ENCODE measurements at regions not wholly inside any gene's neighbourhood (a gene's known extent, or its start where the extent isn't known, plus 50 kb on each side); places are given as distances from the start of the nearest gene placed in this dataset.

- DNase-seq: no peak
- H3F3A ChIP-seq (replicated peaks; ENCODE audit: insufficient read depth): no peaks in the 10 kb centered on the region
- H3K9me2 ChIP-seq: no peaks in the 10 kb centered on the region
- H3K4me2 ChIP-seq: no peak overlapping the region
- ChIA-PET POLR2A (no interaction called here), CTCF (no interaction called here)
- H3K79me2 ChIP-seq (ENCODE audit: insufficient read depth): no peaks in the 10 kb centered on the region
- TF ChIP-seq PBX3 (IDR thresholded peaks at IDR 0.05) (no peak), MEF2A (IDR thresholded peaks at IDR 0.05; ENCODE audit: borderline replicate concordance, low read depth) (no peak), MXI1 (IDR thresholded peaks at IDR 0.05; ENCODE audit: low read depth, low read length) (no peak)
- no peak overlapping the region for H3K4me3 ChIP-seq (ENCODE audit: low read depth in 2 of 2, low read length in 1 of 2)
- no peaks in the 10 kb centered on the region for H3K36me3 ChIP-seq (replicated peaks in 1 of 2; ENCODE audit: control insufficient read depth in 1 of 2, insufficient read depth in 2 of 2, low read length in 1 of 2)
- H3K4me1 ChIP-seq (ENCODE audit: control insufficient read depth in 1 of 2, insufficient read depth in 2 of 2, low read depth in 1 of 2, low read length in 1 of 2): no peaks in the 10 kb centered on the region
- no peak overlapping the region for H2AFZ ChIP-seq (ENCODE audit: low read depth)
- no peaks in the 10 kb centered on the region for H4K20me1 ChIP-seq (ENCODE audit: insufficient read depth)
- WGBS (ENCODE audit: low lambda C conversion rate): 37% methylated on average over 4 of the region's 4 CpGs
- H3K27ac ChIP-seq (ENCODE audit: low read depth in 2 of 2, low read length in 1 of 2): no peak overlapping the region
- H3K9me3 ChIP-seq: no peaks in the 10 kb centered on the region
- no peak overlapping the region for H3K9ac ChIP-seq
- H3K27me3 ChIP-seq (ENCODE audit: insufficient read depth): no peaks in the 10 kb centered on the region
Observed at GRCh38 chr10:57898231-57898630, 369.5 kb downstream of the IPMK start.

DNA sequence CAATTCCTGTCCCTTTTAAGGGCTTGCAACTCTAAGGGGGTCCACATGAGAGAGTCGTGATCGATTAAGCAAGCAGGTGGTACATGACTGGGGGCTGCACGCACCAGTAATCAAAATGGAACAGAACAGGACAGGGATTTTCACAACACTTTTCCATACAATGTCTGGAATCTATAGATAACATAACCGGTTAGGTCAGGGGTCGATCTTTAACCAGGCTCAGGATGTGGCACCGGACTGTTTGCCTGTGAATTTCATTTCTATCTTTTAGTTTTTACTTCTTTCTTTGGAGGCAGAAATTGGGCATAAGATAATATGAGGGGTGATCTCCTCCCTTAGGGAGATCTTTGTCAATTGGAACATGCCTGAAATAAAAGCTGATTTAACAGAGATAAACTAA, 370.1 kb downstream of the IPMK start:
- H3K79me2 ChIP-seq (ENCODE audit: insufficient read depth): no peaks in the 10 kb centered on the region
- POLR2A ChIA-PET: no interaction called here
- 47% methylated on average over 6 of the region's 6 CpGs for WGBS (ENCODE audit: low lambda C conversion rate)

More for the DNA sequence above, 370.1 kb downstream of the IPMK start:
- no peak overlapping the region for H3K27ac ChIP-seq (ENCODE audit: low read depth in 2 of 2, low read length in 1 of 2)
- no peaks in the 10 kb centered on the region for H3K27me3 ChIP-seq (ENCODE audit: insufficient read depth)
- TF ChIP-seq, protein P1, sequence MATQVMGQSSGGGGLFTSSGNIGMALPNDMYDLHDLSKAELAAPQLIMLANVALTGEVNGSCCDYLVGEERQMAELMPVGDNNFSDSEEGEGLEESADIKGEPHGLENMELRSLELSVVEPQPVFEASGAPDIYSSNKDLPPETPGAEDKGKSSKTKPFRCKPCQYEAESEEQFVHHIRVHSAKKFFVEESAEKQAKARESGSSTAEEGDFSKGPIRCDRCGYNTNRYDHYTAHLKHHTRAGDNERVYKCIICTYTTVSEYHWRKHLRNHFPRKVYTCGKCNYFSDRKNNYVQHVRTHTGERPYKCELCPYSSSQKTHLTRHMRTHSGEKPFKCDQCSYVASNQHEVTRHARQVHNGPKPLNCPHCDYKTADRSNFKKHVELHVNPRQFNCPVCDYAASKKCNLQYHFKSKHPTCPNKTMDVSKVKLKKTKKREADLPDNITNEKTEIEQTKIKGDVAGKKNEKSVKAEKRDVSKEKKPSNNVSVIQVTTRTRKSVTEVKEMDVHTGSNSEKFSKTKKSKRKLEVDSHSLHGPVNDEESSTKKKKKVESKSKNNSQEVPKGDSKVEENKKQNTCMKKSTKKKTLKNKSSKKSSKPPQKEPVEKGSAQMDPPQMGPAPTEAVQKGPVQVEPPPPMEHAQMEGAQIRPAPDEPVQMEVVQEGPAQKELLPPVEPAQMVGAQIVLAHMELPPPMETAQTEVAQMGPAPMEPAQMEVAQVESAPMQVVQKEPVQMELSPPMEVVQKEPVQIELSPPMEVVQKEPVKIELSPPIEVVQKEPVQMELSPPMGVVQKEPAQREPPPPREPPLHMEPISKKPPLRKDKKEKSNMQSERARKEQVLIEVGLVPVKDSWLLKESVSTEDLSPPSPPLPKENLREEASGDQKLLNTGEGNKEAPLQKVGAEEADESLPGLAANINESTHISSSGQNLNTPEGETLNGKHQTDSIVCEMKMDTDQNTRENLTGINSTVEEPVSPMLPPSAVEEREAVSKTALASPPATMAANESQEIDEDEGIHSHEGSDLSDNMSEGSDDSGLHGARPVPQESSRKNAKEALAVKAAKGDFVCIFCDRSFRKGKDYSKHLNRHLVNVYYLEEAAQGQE (IDR thresholded peaks at IDR 0.05; ENCODE audit: low read depth, low read length): no peak
- TF ChIP-seq CHD2 (IDR thresholded peaks at IDR 0.05; ENCODE audit: low read length, partially characterized antibody) (no peak), SIN3A (IDR thresholded peaks at IDR 0.05; ENCODE audit: borderline replicate concordance, low read depth, low read length) (no peak), YY1 (IDR thresholded peaks at IDR 0.05; ENCODE audit: low read depth) (no peak), GABPA (IDR thresholded peaks at IDR 0.05; ENCODE audit: low read depth) (no peak)
- TF ChIP-seq, protein P2, sequence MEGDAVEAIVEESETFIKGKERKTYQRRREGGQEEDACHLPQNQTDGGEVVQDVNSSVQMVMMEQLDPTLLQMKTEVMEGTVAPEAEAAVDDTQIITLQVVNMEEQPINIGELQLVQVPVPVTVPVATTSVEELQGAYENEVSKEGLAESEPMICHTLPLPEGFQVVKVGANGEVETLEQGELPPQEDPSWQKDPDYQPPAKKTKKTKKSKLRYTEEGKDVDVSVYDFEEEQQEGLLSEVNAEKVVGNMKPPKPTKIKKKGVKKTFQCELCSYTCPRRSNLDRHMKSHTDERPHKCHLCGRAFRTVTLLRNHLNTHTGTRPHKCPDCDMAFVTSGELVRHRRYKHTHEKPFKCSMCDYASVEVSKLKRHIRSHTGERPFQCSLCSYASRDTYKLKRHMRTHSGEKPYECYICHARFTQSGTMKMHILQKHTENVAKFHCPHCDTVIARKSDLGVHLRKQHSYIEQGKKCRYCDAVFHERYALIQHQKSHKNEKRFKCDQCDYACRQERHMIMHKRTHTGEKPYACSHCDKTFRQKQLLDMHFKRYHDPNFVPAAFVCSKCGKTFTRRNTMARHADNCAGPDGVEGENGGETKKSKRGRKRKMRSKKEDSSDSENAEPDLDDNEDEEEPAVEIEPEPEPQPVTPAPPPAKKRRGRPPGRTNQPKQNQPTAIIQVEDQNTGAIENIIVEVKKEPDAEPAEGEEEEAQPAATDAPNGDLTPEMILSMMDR (IDR thresholded peaks at IDR 0.05): no peak
- H3F3A ChIP-seq (replicated peaks; ENCODE audit: insufficient read depth): no peaks in the 10 kb centered on the region
- H3K9me2 ChIP-seq: no peaks in the 10 kb centered on the region
- H3K4me2 ChIP-seq: no peak overlapping the region
- H3K36me3 ChIP-seq (replicated peaks in 1 of 2; ENCODE audit: control insufficient read depth in 1 of 2, insufficient read depth in 2 of 2, low read length in 1 of 2): no peaks in the 10 kb centered on the region
- no peaks in the 10 kb centered on the region for H4K20me1 ChIP-seq (ENCODE audit: insufficient read depth)
- no peaks in the 10 kb centered on the region for H3K9me3 ChIP-seq
- CTCF ChIA-PET: no interaction called here
- H3K9ac ChIP-seq: no peak overlapping the region
- no peaks in the 10 kb centered on the region for H3K4me1 ChIP-seq (ENCODE audit: control insufficient read depth in 1 of 2, insufficient read depth in 2 of 2, low read depth in 1 of 2, low read length in 1 of 2)
- H3K4me3 ChIP-seq (ENCODE audit: low read depth in 2 of 2, low read length in 1 of 2): no peak overlapping the region
- no peak overlapping the region for H2AFZ ChIP-seq (ENCODE audit: low read depth)
- DNase-seq: no peak
